Mammary epithelial cell (primary cell): ENCODE measurements at regions not wholly inside any gene's neighbourhood (a gene's known extent, or its start where the extent isn't known, plus 50 kb on each side); places are given as distances from the start of the nearest gene placed in this dataset.

Source experiments
- EZH2 ChIP-seq: IDR thresholded peaks from 2 replicates; pipeline ENCODE4 v1.6.1; 2012; ENCODE audit warnings: low read length, inconsistent platforms, borderline replicate concordance
- TF ChIP-seq, protein P1 (sequence below), 2 donors: IDR thresholded peaks in 1 of 2; conservative IDR thresholded peaks in 1 of 2; 2 replicates each; pipeline ENCODE4 v1.5.1; 2011 to 2012; ENCODE audit warnings: inconsistent platforms in 2 of 2, low read length in 2 of 2, mild to moderate bottlenecking in 2 of 2, control low read depth in 1 of 2, low read depth in 1 of 2; ENCODE audit not compliant: insufficient read depth in 1 of 2; ENCODE audit errors: extremely low read depth in 1 of 2

DNA sequence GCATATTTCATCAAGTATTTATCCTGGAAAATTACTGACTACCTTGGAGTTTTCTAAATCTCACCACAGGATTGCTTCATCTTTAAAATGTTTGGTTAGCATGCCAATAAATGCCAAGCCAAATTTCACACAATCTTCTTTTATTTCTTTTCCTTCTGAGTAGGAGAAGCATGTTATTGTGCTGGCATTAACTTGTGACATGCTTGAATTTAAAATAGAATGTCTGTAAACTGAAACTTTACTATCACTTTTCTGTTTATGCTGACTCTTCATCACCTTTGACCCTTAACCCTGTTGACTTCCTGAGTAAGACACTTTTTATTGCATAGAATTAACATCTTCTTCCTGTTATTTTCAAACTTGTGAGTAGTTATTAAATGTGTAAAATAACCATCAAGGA, 56.2 kb upstream of the LRRTM4 start:
- TF ChIP-seq, protein P1, sequence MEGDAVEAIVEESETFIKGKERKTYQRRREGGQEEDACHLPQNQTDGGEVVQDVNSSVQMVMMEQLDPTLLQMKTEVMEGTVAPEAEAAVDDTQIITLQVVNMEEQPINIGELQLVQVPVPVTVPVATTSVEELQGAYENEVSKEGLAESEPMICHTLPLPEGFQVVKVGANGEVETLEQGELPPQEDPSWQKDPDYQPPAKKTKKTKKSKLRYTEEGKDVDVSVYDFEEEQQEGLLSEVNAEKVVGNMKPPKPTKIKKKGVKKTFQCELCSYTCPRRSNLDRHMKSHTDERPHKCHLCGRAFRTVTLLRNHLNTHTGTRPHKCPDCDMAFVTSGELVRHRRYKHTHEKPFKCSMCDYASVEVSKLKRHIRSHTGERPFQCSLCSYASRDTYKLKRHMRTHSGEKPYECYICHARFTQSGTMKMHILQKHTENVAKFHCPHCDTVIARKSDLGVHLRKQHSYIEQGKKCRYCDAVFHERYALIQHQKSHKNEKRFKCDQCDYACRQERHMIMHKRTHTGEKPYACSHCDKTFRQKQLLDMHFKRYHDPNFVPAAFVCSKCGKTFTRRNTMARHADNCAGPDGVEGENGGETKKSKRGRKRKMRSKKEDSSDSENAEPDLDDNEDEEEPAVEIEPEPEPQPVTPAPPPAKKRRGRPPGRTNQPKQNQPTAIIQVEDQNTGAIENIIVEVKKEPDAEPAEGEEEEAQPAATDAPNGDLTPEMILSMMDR (conservative IDR thresholded peaks at IDR 0.05 in 1 of 2, IDR thresholded peaks at IDR 0.05 in 1 of 2; ENCODE audit: extremely low read depth in 1 of 2, insufficient read depth in 1 of 2, low read depth in 1 of 2, low read length in 2 of 2) = no peak
- TF ChIP-seq EZH2 = no peak
